Fibroblast of villous mesenchyme (primary cell): ENCODE measurements at regions not wholly inside any gene's neighbourhood (a gene's known extent, or its start where the extent isn't known, plus 50 kb on each side); places are given as distances from the start of the nearest gene placed in this dataset.
"Not testable (repeated sequence)": the region's sequence is repeated elsewhere in the genome, so short reads cannot be mapped to it uniquely, and the experiment has no call there.

Experiments used
- DNase-seq: peaks from one replicate; pipeline ENCODE4 v3.0.0-alpha.2; 2010; ENCODE audit warnings: low read depth
- H3K4me3 ChIP-seq: 2 replicates; pipeline ENCODE4 v1.5.1; 2011; ENCODE audit warnings: low read depth, mild to moderate bottlenecking, low read length
- TF ChIP-seq, protein P1 (sequence below): IDR thresholded peaks from 2 replicates; pipeline ENCODE4 v1.5.1; 2012; ENCODE audit warnings: low read depth, mild to moderate bottlenecking, low read length; ENCODE audit not compliant: insufficient read depth

DNA sequence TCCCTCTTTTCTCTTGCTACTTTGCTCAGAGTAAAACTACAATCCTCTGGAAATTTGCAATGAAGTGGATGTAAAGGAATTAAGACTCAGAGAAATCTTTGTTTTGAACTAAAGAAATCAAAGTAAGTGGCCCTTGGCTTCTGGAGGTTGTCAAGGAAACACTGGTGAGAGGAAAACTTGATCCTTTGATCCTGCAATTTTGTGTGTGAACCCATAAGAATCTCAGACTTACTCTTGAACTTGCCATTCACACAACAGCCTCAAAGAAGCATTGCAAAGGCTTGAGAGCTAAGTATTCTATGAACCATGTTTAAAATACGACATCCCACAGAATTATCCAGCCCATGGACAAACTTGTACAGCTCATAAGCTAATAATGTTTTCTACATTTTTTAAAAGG lies 827.5 kb downstream of the TAF11L14 start:
- H3K4me3 ChIP-seq, result no peak overlapping the region
- TF ChIP-seq, protein P1, sequence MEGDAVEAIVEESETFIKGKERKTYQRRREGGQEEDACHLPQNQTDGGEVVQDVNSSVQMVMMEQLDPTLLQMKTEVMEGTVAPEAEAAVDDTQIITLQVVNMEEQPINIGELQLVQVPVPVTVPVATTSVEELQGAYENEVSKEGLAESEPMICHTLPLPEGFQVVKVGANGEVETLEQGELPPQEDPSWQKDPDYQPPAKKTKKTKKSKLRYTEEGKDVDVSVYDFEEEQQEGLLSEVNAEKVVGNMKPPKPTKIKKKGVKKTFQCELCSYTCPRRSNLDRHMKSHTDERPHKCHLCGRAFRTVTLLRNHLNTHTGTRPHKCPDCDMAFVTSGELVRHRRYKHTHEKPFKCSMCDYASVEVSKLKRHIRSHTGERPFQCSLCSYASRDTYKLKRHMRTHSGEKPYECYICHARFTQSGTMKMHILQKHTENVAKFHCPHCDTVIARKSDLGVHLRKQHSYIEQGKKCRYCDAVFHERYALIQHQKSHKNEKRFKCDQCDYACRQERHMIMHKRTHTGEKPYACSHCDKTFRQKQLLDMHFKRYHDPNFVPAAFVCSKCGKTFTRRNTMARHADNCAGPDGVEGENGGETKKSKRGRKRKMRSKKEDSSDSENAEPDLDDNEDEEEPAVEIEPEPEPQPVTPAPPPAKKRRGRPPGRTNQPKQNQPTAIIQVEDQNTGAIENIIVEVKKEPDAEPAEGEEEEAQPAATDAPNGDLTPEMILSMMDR, result no peak
- DNase-seq, result no peak

GRCh38 chr5:18465833-18466681 lies 831.8 kb downstream of the TAF11L14 start:
- TF ChIP-seq, protein P1, result peak; percentile 31
- DNase-seq, result peak; percentile 3
- H3K4me3 ChIP-seq, result no peak overlapping the region

- no peak for DNase-seq
- TF ChIP-seq, protein P1, result no peak
- H3K4me3 ChIP-seq, result no peak overlapping the region
Observed at GRCh38 chr5:18466731-18467130, 832.5 kb downstream of the TAF11L14 start.

- not testable (repeated sequence) for DNase-seq, H3K4me3 ChIP-seq
Observed at GRCh38 chr5:18471791-18472190, 837.5 kb downstream of the TAF11L14 start.

DNA sequence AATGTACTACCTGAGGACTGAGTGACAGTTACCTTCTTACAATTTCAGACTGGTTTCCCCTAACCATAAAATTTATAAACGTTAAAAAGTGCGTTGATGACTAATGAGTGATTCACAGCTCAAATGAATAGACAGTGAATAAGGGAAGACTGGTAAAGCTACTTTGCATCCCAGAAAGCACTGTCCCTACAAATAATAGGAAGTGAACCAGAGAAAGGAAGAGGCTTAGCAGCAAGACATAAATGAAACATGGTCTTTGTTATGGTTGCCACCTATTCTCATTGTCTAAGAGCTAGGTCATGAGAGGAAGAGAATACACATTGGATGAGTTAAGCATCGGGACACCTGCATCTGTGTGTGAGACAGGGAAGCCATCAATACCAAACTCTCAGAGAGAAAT lies 849.2 kb downstream of the TAF11L14 start:
- TF ChIP-seq, protein P1, result no peak
- no peak for DNase-seq
- H3K4me3 ChIP-seq, result no peak overlapping the region

DNA sequence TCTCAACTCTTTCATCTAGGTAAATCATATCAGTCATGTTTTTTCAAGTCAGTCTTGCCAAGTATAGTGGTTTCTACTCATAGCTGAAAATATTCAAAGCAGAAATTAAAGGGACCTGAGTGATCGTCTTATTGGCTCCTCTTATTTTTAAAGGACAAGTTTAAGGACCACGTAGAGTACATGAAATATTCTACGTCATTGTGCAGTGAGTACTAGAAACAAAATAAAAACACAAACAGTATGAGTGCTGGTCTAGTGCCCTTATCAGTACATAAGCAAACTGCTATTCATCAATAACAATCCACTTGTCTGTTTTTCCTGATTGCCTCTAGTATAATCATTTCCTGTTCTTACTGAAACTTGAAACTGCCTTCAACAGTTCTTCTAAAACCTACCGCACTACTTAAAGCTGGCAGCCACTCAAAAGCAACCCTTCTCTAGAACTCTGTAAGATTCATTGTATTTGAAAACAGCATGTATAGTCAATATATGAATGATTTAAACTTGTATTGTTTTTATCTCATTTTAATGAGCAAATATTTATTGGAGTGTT lies 853.7 kb downstream of the TAF11L14 start:
- TF ChIP-seq, protein P1, result no peak
- H3K4me3 ChIP-seq, result no peak overlapping the region
- DNase-seq, result no peak

DNA sequence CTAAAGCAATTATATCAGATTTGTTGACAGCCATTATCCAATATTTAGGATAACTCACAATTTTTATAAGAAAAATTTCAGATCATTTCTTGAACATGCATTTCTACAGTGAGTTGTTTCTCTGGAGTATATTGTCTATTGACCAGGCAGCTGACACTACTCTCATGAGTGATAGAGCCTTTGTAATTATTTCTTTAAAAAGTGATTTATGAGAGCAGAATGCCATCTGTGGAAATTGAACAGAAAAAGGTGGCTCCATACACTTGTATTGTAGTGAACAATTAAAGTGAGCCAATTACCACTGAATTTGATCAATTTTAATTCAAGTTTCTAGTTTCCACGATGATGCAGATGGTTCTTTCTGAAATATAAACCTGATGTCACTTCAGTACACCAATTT lies 855.4 kb downstream of the TAF11L14 start:
- H3K4me3 ChIP-seq, result no peak overlapping the region
- no peak for DNase-seq
- TF ChIP-seq, protein P1, result no peak
